GM21786 (cell line): ENCODE measurements at regions not wholly inside any gene's neighbourhood (a gene's known extent, or its start where the extent isn't known, plus 50 kb on each side); places are given as distances from the start of the nearest gene placed in this dataset.

ENCODE experiments used
- ATAC-seq: cut with Tn5 transposase; IDR thresholded peaks from one replicate; pipeline ENCODE4 v1.9.1; 2021; ENCODE audit not compliant: unreplicated experiment

- no peak for ATAC-seq
These were observed 243.5 kb upstream of the SEMA6D start for GRCh38 chr15:47473832-47474231.

- ATAC-seq, result no peak
These were observed 242.0 kb upstream of the SEMA6D start for GRCh38 chr15:47475336-47475735.

GRCh38 chr15:47477341-47477740, 240.0 kb upstream of the SEMA6D start:
- ATAC-seq, result no peak

GRCh38 chr15:47484059-47484458, 233.2 kb upstream of the SEMA6D start:
- ATAC-seq, result no peak

- no peak for ATAC-seq
These were observed 232.3 kb upstream of the SEMA6D start for GRCh38 chr15:47484997-47485396.

GRCh38 chr15:47485419-47485818, 231.9 kb upstream of the SEMA6D start:
- ATAC-seq, result no peak

GRCh38 chr15:47486040-47486439, 231.3 kb upstream of the SEMA6D start:
- ATAC-seq, result no peak

- no peak for ATAC-seq
These were observed 225.1 kb upstream of the SEMA6D start for GRCh38 chr15:47492195-47492594.

GRCh38 chr15:47493357-47494247, 223.7 kb upstream of the SEMA6D start:
- ATAC-seq, result no peak

GRCh38 chr15:47496343-47497185, 220.7 kb upstream of the SEMA6D start:
- no peak for ATAC-seq

GRCh38 chr15:47500842-47501241, 216.5 kb upstream of the SEMA6D start:
- no peak for ATAC-seq

GRCh38 chr15:47502041-47502440, 215.3 kb upstream of the SEMA6D start:
- no peak for ATAC-seq

- no peak for ATAC-seq
These were observed 213.4 kb upstream of the SEMA6D start for GRCh38 chr15:47503876-47504275.

GRCh38 chr15:47504624-47505256, 212.6 kb upstream of the SEMA6D start:
- ATAC-seq, result no peak

GRCh38 chr15:47505712-47506328, 211.5 kb upstream of the SEMA6D start:
- ATAC-seq, result no peak

GRCh38 chr15:47506329-47507100, 210.8 kb upstream of the SEMA6D start:
- no peak for ATAC-seq

GRCh38 chr15:47507221-47507985, 209.9 kb upstream of the SEMA6D start:
- no peak for ATAC-seq

- no peak for ATAC-seq
These were observed 206.0 kb upstream of the SEMA6D start for GRCh38 chr15:47511261-47511660.

- no peak for ATAC-seq
These were observed 203.8 kb upstream of the SEMA6D start for GRCh38 chr15:47513471-47513870.
